ENCODE measurements at regions not wholly inside any gene's neighbourhood (a gene's known extent, or its start where the extent isn't known, plus 50 kb on each side); places are given as distances from the start of the nearest gene placed in this dataset.

DNA sequence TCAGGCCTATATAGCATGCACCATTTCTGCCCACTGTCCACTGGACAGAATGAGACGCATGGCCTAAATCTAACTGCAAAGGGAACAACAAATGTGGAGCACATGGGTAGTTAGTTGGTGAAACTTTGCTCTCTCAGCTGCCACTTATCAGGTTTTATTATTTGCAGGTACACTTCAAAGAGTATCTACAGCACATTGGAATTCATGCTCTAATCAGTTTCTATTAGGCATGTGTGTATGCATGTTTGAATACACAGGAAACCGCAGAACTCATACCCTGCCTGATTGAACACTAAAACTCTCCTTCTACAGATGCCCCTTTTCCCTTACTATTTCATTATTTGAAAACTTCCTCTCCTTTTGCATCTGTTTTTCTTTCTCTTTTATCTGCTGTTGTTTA lies 97.4 kb upstream of the HSF2 start:
- WGBS: 90% methylated on average over 2 of the region's 2 CpGs
- no peak overlapping the region for H3K4me3 ChIP-seq (ENCODE audit: low read depth in 1 of 3, low read length in 3 of 3)
- no peak for TF ChIP-seq GABPA (IDR thresholded peaks at IDR 0.05 in 1 of 2, conservative IDR thresholded peaks at IDR 0.05 in 1 of 2)
- no peak for TF ChIP-seq RXRA (IDR thresholded peaks at IDR 0.05)
- TF ChIP-seq, protein P1, sequence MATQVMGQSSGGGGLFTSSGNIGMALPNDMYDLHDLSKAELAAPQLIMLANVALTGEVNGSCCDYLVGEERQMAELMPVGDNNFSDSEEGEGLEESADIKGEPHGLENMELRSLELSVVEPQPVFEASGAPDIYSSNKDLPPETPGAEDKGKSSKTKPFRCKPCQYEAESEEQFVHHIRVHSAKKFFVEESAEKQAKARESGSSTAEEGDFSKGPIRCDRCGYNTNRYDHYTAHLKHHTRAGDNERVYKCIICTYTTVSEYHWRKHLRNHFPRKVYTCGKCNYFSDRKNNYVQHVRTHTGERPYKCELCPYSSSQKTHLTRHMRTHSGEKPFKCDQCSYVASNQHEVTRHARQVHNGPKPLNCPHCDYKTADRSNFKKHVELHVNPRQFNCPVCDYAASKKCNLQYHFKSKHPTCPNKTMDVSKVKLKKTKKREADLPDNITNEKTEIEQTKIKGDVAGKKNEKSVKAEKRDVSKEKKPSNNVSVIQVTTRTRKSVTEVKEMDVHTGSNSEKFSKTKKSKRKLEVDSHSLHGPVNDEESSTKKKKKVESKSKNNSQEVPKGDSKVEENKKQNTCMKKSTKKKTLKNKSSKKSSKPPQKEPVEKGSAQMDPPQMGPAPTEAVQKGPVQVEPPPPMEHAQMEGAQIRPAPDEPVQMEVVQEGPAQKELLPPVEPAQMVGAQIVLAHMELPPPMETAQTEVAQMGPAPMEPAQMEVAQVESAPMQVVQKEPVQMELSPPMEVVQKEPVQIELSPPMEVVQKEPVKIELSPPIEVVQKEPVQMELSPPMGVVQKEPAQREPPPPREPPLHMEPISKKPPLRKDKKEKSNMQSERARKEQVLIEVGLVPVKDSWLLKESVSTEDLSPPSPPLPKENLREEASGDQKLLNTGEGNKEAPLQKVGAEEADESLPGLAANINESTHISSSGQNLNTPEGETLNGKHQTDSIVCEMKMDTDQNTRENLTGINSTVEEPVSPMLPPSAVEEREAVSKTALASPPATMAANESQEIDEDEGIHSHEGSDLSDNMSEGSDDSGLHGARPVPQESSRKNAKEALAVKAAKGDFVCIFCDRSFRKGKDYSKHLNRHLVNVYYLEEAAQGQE (IDR thresholded peaks at IDR 0.05): no peak
- TF ChIP-seq FOXA1 (IDR thresholded peaks at IDR 0.05): no peak
- TF ChIP-seq HNF4A (conservative IDR thresholded peaks at IDR 0.05): no peak
- H3K36me3 ChIP-seq (ENCODE audit: control insufficient read depth in 4 of 4, insufficient read depth in 3 of 4, low read depth in 1 of 4, low read length in 3 of 4): no peaks in the 10 kb centered on the region
- no peak overlapping the region for H3K27ac ChIP-seq (ENCODE audit: low read depth in 1 of 2, low read length in 2 of 2)
- H3K27me3 ChIP-seq (ENCODE audit: control insufficient read depth in 4 of 4, insufficient read depth in 4 of 4, low read length in 3 of 4): peaks cover 0 to 3% (median 0%) of the 10 kb centered on the region in 4 donors
- no peak overlapping the region for H3K9ac ChIP-seq (ENCODE audit: low read depth in 1 of 2, low read length in 2 of 2)
- DNase-seq (ENCODE audit: low spot score): no peak
- no peaks in the 10 kb centered on the region for H3K9me3 ChIP-seq (ENCODE audit: control insufficient read depth in 4 of 4, low read length in 3 of 4)
- H3K4me1 ChIP-seq (ENCODE audit: control insufficient read depth in 4 of 4, insufficient read depth in 4 of 4, low read length in 3 of 4): no peaks in the 10 kb centered on the region

DNA sequence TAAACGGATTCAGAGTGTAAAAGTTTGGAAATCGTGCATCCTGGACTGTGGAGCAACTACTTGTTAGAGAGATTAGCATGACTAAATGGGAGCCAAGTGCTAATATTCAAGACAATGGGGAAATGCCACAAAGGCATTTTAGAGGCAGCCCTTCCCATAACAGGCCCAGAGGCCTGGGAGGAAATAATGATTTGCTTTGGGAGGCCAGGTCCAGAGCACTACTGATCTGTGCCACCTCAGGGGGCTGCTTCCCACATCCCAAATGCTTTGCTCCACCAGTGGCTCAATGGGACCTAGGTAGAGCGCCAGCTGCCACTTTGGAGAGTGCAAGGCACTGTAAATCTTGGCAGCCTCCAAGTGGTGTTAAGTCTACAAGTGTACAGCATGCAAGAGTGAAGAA lies 91.9 kb upstream of the HSF2 start:
- Histone ChIP-seq H3K4me1 (ENCODE audit: control insufficient read depth in 4 of 4, insufficient read depth in 4 of 4, low read length in 3 of 4) (no peaks in the 10 kb centered on the region), H3K9me3 (ENCODE audit: control insufficient read depth in 4 of 4, low read length in 3 of 4) (no peaks in the 10 kb centered on the region), H3K27ac (ENCODE audit: low read depth in 1 of 2, low read length in 2 of 2) (no peak overlapping the region), H3K27me3 (ENCODE audit: control insufficient read depth in 4 of 4, insufficient read depth in 4 of 4, low read length in 3 of 4) (peaks cover 0 to 3% (median 0%) of the 10 kb centered on the region in 4 donors), H3K4me3 (ENCODE audit: low read depth in 1 of 3, low read length in 3 of 3) (no peak overlapping the region), H3K36me3 (ENCODE audit: control insufficient read depth in 4 of 4, insufficient read depth in 3 of 4, low read depth in 1 of 4, low read length in 3 of 4) (no peaks in the 10 kb centered on the region), H3K9ac (ENCODE audit: low read depth in 1 of 2, low read length in 2 of 2) (no peak overlapping the region)
- WGBS: 67% methylated on average over 3 of the region's 3 CpGs
- TF ChIP-seq, protein P2, sequence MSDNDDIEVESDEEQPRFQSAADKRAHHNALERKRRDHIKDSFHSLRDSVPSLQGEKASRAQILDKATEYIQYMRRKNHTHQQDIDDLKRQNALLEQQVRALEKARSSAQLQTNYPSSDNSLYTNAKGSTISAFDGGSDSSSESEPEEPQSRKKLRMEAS (IDR thresholded peaks at IDR 0.05): no peak
- TF ChIP-seq, protein P3, sequence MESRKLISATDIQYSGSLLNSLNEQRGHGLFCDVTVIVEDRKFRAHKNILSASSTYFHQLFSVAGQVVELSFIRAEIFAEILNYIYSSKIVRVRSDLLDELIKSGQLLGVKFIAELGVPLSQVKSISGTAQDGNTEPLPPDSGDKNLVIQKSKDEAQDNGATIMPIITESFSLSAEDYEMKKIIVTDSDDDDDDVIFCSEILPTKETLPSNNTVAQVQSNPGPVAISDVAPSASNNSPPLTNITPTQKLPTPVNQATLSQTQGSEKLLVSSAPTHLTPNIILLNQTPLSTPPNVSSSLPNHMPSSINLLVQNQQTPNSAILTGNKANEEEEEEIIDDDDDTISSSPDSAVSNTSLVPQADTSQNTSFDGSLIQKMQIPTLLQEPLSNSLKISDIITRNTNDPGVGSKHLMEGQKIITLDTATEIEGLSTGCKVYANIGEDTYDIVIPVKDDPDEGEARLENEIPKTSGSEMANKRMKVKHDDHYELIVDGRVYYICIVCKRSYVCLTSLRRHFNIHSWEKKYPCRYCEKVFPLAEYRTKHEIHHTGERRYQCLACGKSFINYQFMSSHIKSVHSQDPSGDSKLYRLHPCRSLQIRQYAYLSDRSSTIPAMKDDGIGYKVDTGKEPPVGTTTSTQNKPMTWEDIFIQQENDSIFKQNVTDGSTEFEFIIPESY (IDR thresholded peaks at IDR 0.05): no peak
- TF ChIP-seq HNF4G (IDR thresholded peaks at IDR 0.05) (no peak), FOXA1 (IDR thresholded peaks at IDR 0.05) (no peak), FOXA2 (IDR thresholded peaks at IDR 0.05) (no peak), TAF1 (conservative IDR thresholded peaks at IDR 0.05) (no peak), YY1 (IDR thresholded peaks at IDR 0.05) (no peak)
- TF ChIP-seq, protein P4, sequence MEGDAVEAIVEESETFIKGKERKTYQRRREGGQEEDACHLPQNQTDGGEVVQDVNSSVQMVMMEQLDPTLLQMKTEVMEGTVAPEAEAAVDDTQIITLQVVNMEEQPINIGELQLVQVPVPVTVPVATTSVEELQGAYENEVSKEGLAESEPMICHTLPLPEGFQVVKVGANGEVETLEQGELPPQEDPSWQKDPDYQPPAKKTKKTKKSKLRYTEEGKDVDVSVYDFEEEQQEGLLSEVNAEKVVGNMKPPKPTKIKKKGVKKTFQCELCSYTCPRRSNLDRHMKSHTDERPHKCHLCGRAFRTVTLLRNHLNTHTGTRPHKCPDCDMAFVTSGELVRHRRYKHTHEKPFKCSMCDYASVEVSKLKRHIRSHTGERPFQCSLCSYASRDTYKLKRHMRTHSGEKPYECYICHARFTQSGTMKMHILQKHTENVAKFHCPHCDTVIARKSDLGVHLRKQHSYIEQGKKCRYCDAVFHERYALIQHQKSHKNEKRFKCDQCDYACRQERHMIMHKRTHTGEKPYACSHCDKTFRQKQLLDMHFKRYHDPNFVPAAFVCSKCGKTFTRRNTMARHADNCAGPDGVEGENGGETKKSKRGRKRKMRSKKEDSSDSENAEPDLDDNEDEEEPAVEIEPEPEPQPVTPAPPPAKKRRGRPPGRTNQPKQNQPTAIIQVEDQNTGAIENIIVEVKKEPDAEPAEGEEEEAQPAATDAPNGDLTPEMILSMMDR (IDR thresholded peaks at IDR 0.05; ENCODE audit: low read depth, low read length, missing input control): no peak
- DNase-seq (ENCODE audit: low spot score): no peak

Measured in liver (tissue), 8 donors.